HG03108 (cell line): ENCODE measurements at regions not wholly inside any gene's neighbourhood (a gene's known extent, or its start where the extent isn't known, plus 50 kb on each side); places are given as distances from the start of the nearest gene placed in this dataset.

Source experiments
- ATAC-seq: cut with Tn5 transposase; IDR thresholded peaks from one replicate; pipeline ENCODE4 v1.9.1; 2021; ENCODE audit warnings: moderate library complexity; ENCODE audit not compliant: unreplicated experiment

DNA sequence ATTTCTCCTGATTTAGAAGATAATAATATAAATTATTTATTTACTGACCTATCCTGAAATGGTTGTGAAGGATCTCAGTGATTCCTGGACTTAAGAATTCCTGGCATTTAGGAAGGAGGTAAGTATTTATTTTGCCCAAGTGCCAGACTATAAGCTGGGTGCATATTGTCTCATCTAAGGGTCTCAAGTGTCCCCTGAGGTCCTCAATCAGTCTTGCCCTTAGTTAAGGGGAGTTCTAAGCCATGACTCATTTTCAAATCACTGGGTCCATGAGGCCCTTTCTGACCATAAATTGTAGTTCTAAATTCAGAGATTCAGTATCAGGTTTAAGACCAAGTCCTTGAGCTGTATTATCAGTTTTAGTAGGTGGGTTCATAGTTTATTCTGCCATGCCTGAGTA lies 251.6 kb upstream of the MEOX2 start:
- no peak for ATAC-seq

DNA sequence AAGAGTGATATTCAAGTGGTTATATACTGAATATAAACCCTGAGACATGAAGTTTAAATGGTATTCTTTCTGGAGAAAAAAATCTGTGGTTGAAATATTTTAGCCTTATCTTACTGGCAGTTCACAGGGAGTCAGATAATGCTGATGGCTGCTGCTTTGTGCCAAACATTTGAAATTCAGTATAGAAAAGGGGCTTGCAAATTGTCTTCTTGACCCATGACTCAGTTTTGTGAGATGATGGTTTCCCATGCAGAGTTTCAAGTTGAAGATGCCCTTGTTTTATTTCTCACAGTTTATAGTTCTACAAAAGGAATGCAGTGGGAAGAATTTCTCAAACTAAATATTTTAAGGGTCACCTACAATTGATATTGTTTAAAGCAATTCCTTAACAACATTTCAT lies 251.1 kb upstream of the MEOX2 start:
- no peak for ATAC-seq

DNA sequence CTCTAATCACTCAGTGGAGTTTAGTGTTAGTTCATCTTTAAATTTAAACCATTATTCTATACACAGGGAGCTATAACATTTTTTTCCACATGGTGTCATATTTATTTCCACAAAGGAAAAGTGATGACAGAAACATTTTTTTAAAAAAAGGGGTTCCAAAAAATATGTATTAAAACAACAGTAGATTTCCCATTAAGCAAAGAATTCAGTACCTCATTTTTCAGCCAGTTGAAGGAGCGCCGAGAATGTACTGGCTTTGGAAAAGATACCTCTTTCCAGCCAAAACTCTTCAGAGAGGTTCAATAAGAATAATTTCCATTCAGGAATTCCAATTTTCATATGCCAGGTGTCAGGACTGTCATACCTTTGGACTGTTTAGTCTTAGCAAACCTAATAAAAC lies 250.5 kb upstream of the MEOX2 start:
- no peak for ATAC-seq

DNA sequence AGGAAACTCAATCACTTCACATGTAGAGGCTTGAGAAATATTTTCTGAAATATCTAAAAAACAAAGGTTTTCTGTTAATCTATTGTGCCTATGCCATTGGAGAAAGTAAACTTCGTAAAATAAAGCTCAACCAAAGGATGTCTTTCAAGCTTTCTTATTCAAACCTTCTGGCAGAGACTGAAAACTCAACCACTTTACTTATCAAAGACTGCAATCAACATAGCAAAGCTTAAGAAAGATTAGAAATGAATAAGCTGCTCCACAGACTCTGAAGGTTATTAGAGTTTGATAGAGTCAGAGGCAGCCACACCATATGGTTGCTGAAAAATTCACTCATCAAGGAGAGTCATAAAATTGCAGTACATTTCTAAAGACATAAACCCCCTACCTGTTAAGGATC lies 245.8 kb upstream of the MEOX2 start:
- ATAC-seq = no peak

DNA sequence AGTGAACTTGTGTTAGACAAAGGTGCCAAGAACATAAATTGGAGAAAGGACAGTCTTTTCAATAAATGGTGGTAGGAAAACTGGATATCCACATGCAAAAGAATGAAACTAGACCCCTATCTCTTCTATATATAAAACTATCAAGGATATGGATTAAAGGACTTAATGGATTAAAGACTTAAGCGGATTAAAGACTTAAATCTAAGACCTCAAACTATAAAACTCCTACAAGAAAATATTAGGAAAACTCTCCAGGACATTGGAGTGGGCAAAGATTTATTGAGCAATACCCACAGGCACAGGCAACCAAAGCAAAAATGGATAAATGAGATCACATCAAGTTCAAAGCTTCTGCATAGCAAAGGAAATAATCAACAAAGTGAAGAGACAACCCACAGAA lies 242.9 kb upstream of the MEOX2 start:
- no peak for ATAC-seq

DNA sequence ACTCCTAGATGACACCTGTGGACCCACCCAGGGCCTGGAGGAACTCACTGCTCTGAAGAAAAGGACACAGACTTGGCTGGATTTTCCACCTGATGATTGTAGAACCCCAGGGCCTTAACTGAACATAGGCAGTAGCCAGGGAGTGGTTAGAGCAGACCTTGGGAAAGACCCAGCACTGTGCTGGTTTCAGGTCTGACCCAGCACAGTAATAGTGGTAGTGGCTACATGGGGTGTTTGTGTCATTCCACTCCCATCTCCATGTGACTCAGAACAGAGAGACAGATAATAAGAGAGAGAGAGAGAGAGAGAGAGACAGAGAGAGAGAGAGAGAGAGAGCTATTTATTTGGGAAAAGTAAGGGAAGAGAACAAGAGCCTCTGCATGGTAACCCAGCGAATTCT lies 239.1 kb upstream of the MEOX2 start:
- no peak for ATAC-seq

DNA sequence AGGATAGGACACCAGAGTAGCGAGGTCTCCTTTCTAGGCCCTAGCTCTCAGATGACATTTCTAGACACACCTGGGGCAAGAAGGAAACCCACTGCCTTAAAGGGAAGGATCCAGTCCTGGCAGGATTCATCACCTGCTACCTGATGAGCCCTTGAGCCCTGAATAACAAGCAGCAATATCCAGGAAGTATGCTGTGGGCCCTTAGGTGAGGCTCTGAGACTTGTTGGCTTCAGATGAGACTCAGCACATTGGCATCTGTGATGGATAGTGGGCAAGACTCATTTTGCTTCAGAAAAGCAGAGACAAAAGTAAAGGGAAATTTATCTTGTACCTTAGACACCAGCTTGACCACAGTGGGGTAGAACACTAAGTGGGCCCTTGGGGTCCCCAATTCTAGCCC lies 238.4 kb upstream of the MEOX2 start:
- no peak for ATAC-seq

DNA sequence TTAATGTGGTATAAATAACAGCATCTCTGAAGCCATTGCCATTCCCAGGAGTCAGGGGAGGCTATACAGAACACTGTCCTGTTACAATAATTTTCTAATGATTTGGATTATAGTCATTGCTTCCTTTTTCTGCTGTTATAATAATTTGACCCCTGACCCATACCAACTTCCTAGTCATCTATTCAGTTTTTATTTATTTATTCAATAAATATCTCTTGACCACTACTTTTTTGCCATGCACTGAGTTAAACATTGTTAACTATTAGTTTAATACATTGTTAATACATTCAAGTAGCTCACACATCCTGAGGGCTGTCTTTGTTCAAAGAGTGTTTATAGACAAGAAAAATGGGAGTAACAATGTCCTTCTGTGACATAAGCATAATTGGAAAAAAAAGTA lies 235.5 kb upstream of the MEOX2 start:
- ATAC-seq = no peak

DNA sequence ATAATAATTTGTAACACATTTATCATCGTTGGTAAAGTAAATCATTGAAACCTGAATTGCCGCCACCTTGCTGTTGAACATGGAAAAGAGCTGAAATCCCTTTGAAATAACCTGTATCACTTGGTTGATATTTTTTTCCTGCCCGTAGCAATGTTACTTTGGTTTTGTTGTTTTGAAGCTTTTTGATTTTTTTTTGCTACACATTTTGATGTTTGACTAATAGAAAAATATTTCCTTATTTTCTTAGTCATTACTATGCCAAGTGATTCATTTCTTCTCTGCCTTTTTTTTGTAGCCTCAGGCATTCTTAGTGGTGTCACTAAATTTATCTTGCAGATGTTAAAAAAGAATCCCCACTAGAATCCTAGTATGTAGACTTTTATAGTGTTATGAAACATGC lies 235.1 kb upstream of the MEOX2 start:
- ATAC-seq = no peak

DNA sequence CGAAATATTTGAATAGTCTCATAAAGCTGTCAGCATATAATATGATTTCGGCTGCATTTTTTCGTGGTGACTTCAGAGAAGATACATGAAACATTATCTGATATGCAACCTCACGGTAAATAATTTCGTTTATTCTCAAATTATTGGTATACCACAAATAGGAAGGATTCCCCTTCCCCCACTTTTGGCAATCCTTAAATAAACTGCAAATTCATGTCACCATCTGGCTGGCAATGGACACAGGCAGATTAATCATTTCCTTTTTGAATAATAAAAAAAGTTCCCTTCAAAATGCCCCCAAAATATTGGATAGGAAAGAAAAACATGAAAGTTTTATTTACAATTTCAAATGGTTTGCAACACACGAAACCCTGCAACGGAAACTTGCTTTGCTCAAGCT lies 234.5 kb upstream of the MEOX2 start:
- ATAC-seq = no peak

DNA sequence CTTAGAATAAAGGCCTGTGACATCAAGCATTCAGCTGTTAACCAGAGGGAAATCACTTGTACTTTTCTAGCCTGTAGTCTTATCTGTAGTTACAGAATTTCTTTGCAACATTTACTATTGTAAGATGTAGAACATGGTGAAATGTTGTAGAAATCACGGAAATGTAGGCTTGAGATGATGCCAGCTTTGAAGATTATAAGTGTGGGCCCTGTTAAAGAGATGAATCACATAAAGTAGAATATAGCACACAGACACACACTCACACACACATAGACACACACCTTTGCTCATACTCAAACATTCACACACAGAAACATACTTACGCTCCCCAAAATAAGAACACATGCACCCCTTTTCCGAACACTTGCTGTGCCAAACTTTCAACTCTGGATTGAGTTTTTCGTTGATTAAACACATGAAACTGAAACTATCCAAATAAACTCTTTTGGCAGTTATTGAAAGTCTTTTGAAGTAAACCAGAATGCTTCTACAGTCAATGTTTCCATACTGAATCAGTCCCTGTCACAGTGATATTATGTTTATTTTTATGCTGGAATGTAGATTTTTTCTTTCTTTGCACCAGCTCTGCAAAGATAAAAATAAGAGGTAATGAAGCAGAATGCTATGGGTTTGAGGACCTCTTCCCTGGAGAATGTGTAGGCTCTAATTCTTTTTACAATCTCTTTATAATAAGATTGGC lies 230.3 kb upstream of the MEOX2 start:
- no peak for ATAC-seq

DNA sequence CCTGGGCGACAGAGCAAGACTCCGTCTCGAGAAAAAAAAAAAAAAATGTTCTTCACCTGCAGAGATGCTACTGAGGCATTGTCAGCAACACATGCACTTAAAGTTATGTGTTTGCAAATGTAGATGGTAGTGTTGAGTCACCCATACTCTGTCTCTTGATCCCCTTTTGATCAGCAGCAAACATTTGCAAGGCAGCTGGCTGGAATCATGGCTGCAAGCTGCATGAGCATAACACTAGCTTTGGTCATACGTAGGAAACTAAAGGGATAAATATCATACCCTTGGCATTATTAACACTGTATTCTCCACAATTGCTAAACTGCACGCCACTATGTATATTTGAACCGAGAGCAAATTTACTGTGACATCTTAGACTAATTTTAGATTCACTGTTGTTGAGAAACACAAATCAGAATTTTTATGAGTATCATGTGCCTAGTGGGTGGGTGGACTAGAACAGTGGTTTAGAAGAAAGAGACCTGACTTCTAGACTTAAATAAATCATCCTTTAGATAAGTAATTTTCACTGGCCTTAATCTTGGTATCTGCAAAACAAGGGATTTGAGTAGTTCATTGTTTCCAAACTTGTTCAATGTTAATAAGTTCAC lies 229.3 kb upstream of the MEOX2 start:
- ATAC-seq = no peak

DNA sequence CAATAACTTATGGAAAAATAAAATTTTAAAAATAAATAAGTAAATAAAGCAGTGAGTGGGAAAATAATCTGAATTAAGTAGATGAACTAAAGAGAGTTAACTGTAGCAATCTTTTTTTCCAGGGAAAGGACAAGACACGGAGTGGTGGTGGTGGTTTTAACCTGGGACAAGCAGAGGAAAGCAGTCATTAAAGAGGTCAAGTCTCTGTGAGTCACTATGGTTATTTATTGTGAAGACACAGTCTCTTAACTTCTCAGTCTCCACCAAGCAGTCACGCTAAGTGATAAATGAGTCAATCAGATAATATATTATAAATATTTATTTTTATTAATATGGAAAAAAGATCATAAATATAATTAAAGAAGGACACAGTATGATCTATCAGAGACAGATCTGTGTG lies 228.1 kb upstream of the MEOX2 start:
- ATAC-seq = no peak

DNA sequence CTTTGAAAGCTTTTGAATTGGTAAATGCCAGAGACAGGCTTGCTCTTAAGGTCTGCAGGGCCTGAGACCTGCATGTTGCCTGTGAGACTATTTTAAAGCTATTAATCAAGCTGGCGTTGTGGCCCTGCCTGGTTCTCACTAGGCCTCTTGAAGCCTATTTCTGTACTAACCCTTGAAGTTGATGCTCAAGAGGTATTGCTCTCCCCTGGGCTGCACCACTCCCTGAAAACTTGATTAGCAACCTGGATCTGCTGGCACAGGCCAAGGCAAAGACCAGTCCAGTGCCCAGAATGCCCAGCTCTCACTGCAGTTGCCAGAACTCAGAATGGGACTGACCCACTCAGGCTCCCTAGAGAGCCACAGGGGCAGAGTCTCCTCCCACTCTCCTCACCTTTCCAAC lies 220.0 kb upstream of the MEOX2 start:
- no peak for ATAC-seq

DNA sequence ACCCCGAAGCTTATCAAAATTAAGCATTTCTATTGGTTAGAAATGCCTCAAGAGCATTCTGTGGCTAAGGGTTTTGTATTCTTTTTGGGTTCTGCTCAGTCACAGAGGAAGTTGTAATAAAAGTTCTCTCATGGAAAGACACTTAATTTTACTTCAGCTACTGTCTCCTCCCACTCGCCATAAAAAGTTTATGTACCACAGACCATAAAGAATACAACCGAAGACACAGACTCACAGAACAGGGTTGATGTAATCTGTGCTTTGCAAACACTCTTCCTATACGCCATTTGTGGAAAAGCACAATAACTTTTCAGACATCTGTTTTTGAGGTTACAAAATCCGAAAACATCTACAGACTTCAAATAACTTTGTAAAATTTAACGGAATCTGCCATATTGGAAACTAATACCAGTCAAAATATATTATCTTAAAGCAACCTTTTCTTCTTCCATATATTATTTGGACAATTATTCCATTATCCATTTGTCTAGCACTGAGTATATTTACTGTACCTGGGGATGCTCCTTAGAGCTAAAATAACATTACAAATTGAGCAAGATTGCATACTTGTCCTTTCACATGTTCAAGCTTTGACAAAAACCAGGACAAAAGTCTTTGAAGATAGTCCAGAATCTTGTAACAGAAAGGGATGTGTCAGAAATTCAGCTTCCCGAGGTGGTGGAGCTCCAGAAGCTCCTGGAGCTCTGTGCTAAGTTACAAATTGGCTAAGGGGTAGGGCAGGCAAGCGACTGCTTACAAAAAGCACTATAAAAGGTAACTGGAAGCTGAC lies 219.0 kb upstream of the MEOX2 start:
- ATAC-seq = no peak

DNA sequence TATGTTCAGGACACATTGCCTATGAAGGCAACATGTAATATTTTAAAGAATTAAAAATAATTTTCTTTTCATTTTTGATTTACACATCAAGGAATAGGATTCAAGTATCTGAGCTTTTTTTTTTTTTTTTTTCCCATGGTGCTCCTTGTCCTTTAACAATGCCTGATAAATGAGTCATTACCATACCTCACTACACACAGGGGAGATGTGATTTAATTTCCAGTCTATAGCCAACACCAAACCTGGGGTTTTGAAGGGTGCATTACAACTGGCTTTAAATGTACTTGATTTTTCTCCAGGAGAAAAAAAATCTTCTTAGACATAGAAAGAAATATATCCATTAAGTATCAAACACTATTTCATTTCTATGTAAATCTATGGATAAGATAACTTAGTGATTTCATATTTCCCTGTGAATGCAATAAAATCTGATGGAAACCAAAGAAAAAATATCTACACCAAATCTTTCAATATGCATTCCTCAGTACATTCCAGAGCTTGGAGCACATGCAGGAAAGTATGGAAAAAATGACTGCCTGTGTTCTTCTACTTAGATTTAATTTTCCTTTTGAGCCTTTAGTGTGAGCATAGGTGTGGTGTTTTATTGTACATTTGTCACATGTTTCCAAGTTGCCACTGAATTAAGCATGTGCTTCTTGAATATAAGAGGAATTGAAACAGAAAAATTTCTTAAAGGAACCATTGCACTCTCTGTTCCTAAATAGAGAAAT lies 204.8 kb upstream of the MEOX2 start:
- ATAC-seq = no peak

DNA sequence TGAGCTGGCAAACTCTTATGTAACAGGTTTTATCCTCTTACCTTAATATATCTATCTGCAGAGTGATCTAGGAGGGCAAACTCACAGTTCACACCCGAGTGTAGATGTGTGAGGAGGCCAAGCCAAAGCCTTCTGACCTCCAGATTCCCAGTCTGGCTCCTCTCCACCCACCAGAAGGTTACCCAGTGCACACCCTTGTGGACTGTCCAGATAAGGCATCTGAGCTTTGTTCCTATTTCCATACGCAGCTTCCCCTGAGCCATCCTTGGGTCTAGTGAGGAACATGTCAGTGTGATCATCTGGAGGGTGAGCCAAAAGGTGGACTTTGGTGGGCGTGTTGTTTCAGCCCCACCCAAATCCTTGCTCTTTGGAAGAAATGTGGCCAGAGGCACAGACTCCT lies 203.0 kb upstream of the MEOX2 start:
- ATAC-seq = no peak

DNA sequence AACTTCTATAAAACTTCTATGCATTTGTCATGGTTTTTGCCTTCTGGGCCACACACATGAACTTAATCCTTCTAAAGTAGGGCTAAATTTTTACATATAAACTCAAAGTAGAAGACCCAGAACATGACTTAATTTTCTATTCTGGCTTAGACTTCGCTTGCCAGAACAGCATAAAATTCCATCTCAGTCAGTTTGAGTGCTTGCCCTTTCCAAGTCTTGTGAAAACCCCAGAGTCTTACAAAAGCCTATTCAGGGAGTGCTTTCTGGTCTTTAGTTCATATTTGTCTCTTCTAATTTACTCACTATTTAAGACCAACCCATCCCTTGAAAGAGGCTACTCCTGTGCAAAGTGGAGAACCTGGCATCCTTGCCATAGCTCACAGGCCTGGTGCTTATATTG lies 201.6 kb upstream of the MEOX2 start:
- no peak for ATAC-seq

DNA sequence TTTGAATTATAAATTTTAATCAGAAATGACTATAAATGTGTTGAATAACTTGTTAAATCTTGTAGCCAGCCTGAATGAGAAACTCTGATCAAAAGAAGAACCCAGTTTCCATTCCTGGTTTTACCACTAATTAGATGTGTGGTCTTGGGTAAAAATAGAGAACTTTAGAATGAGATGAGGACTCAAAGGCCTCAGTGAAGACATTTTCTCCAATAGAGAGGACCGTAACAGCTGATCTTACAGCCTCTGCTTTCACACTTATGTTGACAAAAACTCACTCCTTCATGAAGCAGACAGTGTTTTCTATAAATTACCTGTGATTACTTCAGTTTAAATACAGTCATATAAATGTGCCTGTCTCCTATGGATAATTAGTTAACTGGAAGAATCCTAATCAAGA lies 200.1 kb upstream of the MEOX2 start:
- ATAC-seq = no peak

DNA sequence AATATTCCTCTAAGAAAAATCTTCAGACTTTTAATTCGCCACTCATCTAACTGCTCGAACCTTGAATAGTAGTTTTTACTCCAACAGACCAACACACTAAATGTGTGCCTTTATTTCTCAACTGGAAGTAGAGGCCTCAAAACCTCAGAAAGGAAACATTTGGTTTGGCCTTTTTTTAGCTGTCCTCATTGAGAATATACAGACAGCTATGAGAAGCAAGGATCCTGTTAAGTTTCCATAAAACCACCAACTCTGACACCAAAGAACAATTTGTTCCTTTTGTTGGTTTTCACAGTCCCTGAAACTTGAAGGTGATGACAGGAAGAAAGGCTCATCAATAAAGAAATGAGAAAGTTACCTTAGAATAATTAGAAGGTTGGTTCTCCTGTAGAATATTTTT lies 199.2 kb upstream of the MEOX2 start:
- no peak for ATAC-seq

DNA sequence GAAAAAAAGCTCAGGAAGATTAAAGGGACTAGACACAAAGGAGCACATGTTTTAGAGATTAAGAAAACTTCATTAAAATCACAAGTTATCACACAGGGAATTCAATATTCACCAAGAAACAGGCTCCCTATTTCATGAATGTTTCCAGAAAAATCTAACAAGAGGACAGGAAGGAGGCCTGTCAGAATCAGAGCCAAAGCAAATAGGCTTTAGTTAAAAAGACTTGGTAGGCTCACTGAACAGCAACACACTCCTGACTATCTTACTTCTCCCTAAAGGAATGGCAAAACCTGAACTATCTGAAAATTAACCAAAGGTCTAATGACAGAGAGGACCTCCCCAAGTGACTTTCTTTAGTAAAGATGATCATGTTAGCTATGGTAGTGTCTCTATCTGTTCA lies 188.3 kb upstream of the MEOX2 start:
- no peak for ATAC-seq

DNA sequence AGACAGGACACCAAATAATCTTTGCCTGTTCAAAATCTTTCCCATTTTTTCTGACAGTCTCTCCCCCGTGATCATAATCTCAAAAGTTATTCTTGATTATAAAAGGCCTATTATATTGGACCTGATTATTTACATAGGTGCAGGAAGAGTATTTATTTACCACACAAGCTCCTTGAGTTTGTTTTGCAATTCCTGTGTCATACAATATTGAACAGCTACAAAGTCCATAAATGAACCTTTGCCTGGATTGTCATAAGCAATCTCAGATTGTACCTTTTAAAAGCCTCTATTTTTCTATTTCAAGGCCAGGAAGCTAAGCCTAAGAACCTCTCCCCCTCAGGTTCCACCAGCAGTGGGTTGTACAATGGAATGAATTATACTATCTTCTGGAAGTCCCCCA lies 183.9 kb upstream of the MEOX2 start:
- no peak for ATAC-seq
